ENCODE measurements at regions not wholly inside any gene's neighbourhood (a gene's known extent, or its start where the extent isn't known, plus 50 kb on each side); places are given as distances from the start of the nearest gene placed in this dataset.
"Not testable (repeated sequence)": the region's sequence is repeated elsewhere in the genome, so short reads cannot be mapped to it uniquely, and the experiment has no call there.

DNA sequence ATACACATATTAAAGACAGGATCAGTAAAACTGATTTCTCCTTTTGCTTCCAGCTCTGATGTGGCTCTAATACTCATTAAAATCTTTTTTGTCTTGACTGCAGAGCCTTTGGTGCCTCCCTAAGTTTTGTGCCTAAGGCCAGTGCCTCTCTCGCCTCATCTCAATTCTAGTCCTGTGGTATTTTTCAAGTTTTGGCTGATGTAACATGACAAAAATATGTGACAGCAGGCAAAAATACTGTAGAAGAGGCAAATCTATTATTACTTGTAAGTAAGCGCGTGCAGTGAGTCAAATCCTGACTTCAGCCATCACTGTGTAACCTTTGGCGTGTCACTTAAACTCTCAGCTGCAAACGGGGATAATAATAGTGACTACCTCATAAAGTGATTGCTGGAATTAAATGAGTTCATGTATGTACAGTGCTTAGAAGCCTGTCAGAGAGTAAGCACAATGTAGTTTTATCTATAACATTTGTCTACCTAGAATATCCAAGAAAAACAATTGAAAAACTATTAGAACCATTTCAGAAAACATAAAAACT lies 74.0 kb downstream of the MAB21L3 start:
- no peak for DNase-seq (ENCODE audit: low read depth in 2 of 2)

GRCh38 chr1:116189481-116189880 lies 78.3 kb downstream of the MAB21L3 start:
- DNase-seq (ENCODE audit: low read depth in 2 of 2): no peak

GRCh38 chr1:116191294-116191693 lies 80.1 kb downstream of the MAB21L3 start:
- DNase-seq (ENCODE audit: low read depth in 2 of 2): no peak

DNA sequence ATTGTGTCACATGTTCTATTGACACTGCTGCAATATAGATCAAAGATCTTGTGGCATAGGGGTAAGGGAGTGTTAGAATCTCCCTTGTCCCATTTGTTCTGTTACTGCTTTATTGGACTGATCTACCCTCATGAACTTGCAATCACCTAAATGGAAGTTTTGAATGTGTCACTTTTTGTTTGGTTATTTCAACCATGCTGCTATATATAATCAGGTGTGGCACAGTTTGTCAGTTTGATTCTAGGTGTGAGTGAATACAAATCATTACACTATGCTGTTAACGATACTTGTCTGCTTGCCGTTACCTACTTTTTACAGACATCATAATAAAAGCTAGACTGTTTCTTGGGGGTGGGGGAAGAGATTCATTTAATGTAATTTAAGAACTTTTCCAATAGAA lies 82.6 kb downstream of the MAB21L3 start:
- no peak for DNase-seq (ENCODE audit: low read depth in 2 of 2)

GRCh38 chr1:116194568-116194967 lies 83.4 kb downstream of the MAB21L3 start:
- DNase-seq (ENCODE audit: low read depth in 2 of 2): no peak

GRCh38 chr1:116195077-116195868 lies 84.1 kb downstream of the MAB21L3 start:
- DNase-seq (ENCODE audit: low read depth in 2 of 2): no peak

- not testable (repeated sequence) for DNase-seq (ENCODE audit: low read depth in 2 of 2)
Measured at GRCh38 chr1:116200343-116200742, 89.1 kb downstream of the MAB21L3 start.

DNA sequence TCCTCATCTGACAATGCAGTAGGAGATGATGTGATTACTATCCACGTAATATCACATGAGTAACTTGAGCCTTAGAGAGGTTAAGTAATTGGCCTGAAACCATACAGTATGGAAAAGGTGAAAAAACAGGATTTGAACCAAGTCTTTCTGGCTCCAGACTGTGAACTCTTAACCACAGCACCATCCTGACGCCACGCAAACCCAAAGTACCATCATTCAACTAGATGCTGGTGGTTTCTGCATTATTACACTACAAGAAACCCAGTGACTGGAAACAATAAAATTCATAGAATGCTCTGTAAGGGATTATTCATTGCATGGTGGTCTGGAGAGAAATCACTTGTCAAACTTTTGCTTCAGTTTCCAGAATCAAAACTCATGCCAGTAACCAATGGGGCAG lies 90.7 kb downstream of the MAB21L3 start:
- no peak for DNase-seq (ENCODE audit: low read depth in 2 of 2)

DNA sequence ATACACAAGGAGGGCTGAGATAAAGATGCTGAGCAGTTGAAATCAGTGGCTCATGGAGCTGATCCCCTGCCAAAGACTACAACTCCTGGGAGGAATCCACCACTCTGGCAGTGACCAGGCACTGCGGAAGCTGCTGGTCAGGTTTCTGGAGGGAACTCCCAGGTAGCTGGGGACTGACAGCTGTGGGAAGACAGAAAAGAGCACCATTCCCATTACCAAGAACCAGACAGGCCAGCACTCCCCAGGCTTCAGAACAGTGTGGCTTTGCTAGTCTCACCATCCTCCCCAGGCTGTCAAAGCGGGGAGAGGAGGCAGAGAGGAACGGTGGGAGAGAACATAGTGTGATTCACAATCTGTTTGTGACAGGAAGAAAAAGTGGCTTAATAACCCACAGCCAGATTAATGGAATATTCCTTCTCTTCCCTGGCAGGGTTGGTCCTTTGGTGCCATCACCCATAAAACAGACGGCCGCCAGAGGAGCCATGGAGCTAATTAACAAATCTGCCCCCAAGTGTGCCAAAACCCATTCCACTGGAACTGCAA lies 92.1 kb downstream of the MAB21L3 start:
- no peak for DNase-seq (ENCODE audit: low read depth in 2 of 2)

GRCh38 chr1:116203920-116204319 lies 92.7 kb downstream of the MAB21L3 start:
- DNase-seq (ENCODE audit: low read depth in 2 of 2): no peak

- no peak for DNase-seq (ENCODE audit: low read depth in 2 of 2)
Measured at GRCh38 chr1:116205941-116206679, 94.9 kb downstream of the MAB21L3 start.

- DNase-seq (ENCODE audit: low read depth in 2 of 2): no peak
Measured at GRCh38 chr1:116207126-116207735, 96.0 kb downstream of the MAB21L3 start.

DNA sequence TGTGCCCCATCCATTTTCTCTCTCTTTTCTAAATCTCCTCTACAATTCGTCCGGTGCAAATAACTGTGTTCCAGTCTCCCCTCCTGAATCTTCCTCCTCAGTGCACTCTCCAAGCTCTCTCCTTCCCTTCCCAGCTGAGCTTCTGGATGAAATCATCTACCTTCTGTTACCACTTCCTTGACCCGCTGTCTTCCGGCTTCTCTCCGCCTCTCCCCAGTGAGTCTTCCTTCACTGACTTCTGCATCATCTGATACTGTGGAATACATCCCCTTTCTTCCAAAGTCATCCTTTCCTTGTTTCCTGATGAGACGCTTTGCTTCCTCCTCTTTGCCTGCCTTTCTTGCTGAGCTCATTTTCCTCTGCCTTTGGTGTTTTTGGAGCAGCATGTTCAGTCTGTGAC lies 96.9 kb downstream of the MAB21L3 start:
- no peak for DNase-seq (ENCODE audit: low read depth in 2 of 2)

GRCh38 chr1:116211294-116211693 lies 100.1 kb downstream of the MAB21L3 start:
- DNase-seq (ENCODE audit: low read depth in 2 of 2): no peak

DNA sequence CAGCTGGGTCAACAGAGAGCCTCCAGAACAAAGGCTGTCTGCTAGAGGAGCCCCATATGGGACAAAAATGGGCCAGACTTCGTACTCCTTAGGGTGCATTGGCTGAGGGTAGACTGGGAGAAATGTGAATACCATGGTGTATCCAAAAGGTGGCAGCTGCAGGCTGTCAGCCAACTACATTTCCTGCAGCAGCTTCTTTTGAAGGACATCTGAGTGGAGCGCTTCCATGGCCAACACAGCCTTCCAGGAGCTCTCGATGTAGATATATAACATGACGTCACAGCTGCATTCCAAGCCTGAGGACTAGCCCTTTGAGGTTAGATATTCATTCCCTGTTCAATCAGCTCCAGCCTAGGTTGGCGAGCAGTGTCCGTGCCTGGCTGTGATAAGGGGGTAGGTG lies 107.7 kb downstream of the MAB21L3 start:
- DNase-seq (ENCODE audit: low read depth in 2 of 2): no peak

- no peak for DNase-seq (ENCODE audit: low read depth in 2 of 2)
Measured at GRCh38 chr1:116219651-116220434, 108.6 kb downstream of the MAB21L3 start.

- no peak for DNase-seq (ENCODE audit: low read depth in 2 of 2)
Measured at GRCh38 chr1:116224111-116224510, 112.9 kb downstream of the MAB21L3 start.

- no peak for DNase-seq (ENCODE audit: low read depth in 2 of 2)
Measured at GRCh38 chr1:116224561-116224960, 113.4 kb downstream of the MAB21L3 start.

DNA sequence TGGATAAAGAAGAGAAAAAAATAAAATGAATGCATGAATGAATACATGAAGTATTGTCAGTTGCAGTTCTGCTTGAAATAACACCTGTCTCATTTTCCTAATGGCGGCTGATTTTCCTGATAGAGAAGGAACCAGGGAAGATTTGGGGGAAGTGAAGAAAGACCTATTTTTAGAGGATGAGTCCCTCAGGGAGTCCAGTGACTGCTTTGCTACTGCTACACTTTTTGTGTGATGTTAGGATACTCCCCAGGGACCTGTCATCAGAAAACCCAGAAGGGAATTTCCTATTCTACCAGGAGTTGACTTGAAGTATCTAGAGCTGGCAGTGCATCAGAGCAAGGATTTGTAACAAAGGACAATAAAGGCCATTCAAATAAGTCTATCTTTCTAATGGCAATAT lies 114.8 kb downstream of the MAB21L3 start:
- no peak for DNase-seq (ENCODE audit: low read depth in 2 of 2)

DNA sequence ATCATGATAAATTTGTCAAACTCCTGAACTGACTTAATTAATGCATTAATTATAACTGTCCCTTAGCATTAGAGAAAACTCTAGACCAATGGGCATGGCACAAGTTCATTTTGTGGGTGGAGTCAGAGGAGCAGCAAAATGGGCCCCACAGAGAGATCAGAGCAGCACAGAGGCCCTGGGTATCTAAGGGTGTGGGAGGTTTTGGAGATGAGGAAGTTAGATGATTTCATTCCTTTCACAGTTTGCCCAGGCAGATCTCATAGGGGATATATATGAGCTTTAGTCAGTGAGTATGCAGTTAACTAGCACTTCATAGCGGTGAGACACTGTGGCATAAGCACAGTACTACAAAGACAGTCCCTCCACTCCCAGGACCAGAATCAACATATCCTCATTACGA lies 117.3 kb downstream of the MAB21L3 start:
- DNase-seq (ENCODE audit: low read depth in 2 of 2): no peak

DNA sequence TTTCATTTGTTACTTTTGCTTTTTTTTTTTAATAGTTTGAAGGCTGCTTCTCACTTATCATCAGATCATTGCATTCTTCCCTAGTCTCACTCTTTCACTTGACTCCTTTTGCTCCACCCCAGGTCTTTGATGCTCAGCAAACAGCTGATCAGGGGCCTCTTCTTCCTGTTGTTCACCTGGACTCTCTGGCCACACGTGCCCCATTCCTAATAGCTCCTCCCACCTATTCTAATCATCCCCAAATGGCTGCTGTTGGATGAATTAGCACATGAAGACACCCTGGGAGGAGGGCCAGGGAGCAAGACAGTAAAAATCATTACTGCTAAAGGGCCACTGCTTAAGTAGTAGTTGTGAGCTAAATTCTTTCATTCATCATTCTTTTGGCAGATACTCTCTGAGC lies 119.5 kb downstream of the MAB21L3 start:
- no peak for DNase-seq (ENCODE audit: low read depth in 2 of 2)

Measured in stimulated activated CD4-positive, alpha-beta T cell treated with anti-CD3 and anti-CD28 coated beads, Interleukin-15, amount 100 ng/mL, for 48 hours (primary cell).